GM12874 (cell line): ENCODE measurements at regions not wholly inside any gene's neighbourhood (a gene's known extent, or its start where the extent isn't known, plus 50 kb on each side); places are given as distances from the start of the nearest gene placed in this dataset.

Source experiments
- CTCF ChIP-seq: IDR thresholded peaks from 2 replicates; pipeline ENCODE4 v1.5.1; 2011; ENCODE audit warnings: low read depth, mild to moderate bottlenecking, control low read depth, low read length, moderate library complexity; ENCODE audit not compliant: insufficient read depth

GRCh38 chr11:45092901-45093760 lies 53.3 kb upstream of the PRDM11 start:
- no peak for TF ChIP-seq CTCF

GRCh38 chr11:45093761-45094455 lies 52.5 kb upstream of the PRDM11 start:
- TF ChIP-seq CTCF, result no peak

- no peak for TF ChIP-seq CTCF
These were observed 51.3 kb upstream of the PRDM11 start for GRCh38 chr11:45094958-45095690.

GRCh38 chr11:45095691-45096010 lies 50.8 kb upstream of the PRDM11 start:
- TF ChIP-seq CTCF, result no peak

- no peak for TF ChIP-seq CTCF
These were observed 49.8 kb upstream of the PRDM11 start for GRCh38 chr11:45096636-45097035.
